ENCODE measurements at regions not wholly inside any gene's neighbourhood (a gene's known extent, or its start where the extent isn't known, plus 50 kb on each side); places are given as distances from the start of the nearest gene placed in this dataset.

GRCh38 chr2:83860320-83860719 is 598.8 kb downstream of the SUCLG1 start:
- Mint-ChIP-seq H3K4me3 (no peak overlapping the region), H3K27ac (ENCODE audit: low read depth) (no peak overlapping the region), H3K36me3 (ENCODE audit: insufficient read depth) (no peaks in the 10 kb centered on the region), H3K9me3 (peaks cover 5% of the 10 kb centered on the region), H3K4me1 (no peaks in the 10 kb centered on the region), H3K27me3 (no peaks in the 10 kb centered on the region)
- DNase-seq (ENCODE audit: low spot score in 2 of 2): no peak
- ATAC-seq (replicated peaks; ENCODE audit: extremely low read depth, poor library complexity, severe bottlenecking): no peak

- Mint-ChIP-seq H3K36me3 (ENCODE audit: insufficient read depth) (no peaks in the 10 kb centered on the region), H3K9me3 (peaks cover 5% of the 10 kb centered on the region), H3K27me3 (no peaks in the 10 kb centered on the region), H3K27ac (ENCODE audit: low read depth) (no peak overlapping the region), H3K4me1 (no peaks in the 10 kb centered on the region), H3K4me3 (no peak overlapping the region)
- ATAC-seq (replicated peaks; ENCODE audit: extremely low read depth, poor library complexity, severe bottlenecking): no peak
- DNase-seq (ENCODE audit: low spot score in 2 of 2): no peak
Measured at GRCh38 chr2:83859553-83859952, 599.5 kb downstream of the SUCLG1 start.

- Mint-ChIP-seq H3K36me3 (ENCODE audit: insufficient read depth) (no peaks in the 10 kb centered on the region), H3K27ac (ENCODE audit: low read depth) (no peak overlapping the region), H3K9me3 (peaks cover 4% of the 10 kb centered on the region), H3K27me3 (no peaks in the 10 kb centered on the region), H3K4me3 (no peak overlapping the region), H3K4me1 (no peaks in the 10 kb centered on the region)
- DNase-seq (ENCODE audit: low spot score in 2 of 2) (no peak), ATAC-seq (replicated peaks; ENCODE audit: extremely low read depth, poor library complexity, severe bottlenecking) (no peak)
Measured at GRCh38 chr2:83851066-83851465, 608.0 kb downstream of the SUCLG1 start.

- peaks cover 4% of the 10 kb centered on the region for H3K9me3 Mint-ChIP-seq
- H3K4me1 Mint-ChIP-seq: no peaks in the 10 kb centered on the region
- no peak overlapping the region for H3K27ac Mint-ChIP-seq (ENCODE audit: low read depth)
- H3K4me3 Mint-ChIP-seq: no peak overlapping the region
- H3K36me3 Mint-ChIP-seq (ENCODE audit: insufficient read depth): no peaks in the 10 kb centered on the region
- no peaks in the 10 kb centered on the region for H3K27me3 Mint-ChIP-seq
- no peak for ATAC-seq (replicated peaks; ENCODE audit: extremely low read depth, poor library complexity, severe bottlenecking)
- no peak for DNase-seq (ENCODE audit: low spot score in 2 of 2)
Measured at GRCh38 chr2:83850071-83850725, 608.9 kb downstream of the SUCLG1 start.

GRCh38 chr2:83844490-83844889 is 614.6 kb downstream of the SUCLG1 start:
- Mint-ChIP-seq H3K36me3 (ENCODE audit: insufficient read depth) (no peaks in the 10 kb centered on the region), H3K4me3 (no peak overlapping the region), H3K9me3 (no peaks in the 10 kb centered on the region), H3K27ac (ENCODE audit: low read depth) (no peak overlapping the region), H3K27me3 (no peaks in the 10 kb centered on the region), H3K4me1 (no peaks in the 10 kb centered on the region)
- ATAC-seq (replicated peaks; ENCODE audit: extremely low read depth, poor library complexity, severe bottlenecking) (no peak), DNase-seq (ENCODE audit: low spot score in 2 of 2) (no peak)

GRCh38 chr2:83842421-83842820 is 616.7 kb downstream of the SUCLG1 start:
- no peak for ATAC-seq (replicated peaks; ENCODE audit: extremely low read depth, poor library complexity, severe bottlenecking)
- Mint-ChIP-seq H3K4me3 (no peak overlapping the region), H3K9me3 (no peaks in the 10 kb centered on the region), H3K4me1 (no peaks in the 10 kb centered on the region), H3K27ac (ENCODE audit: low read depth) (no peak overlapping the region), H3K36me3 (ENCODE audit: insufficient read depth) (no peaks in the 10 kb centered on the region), H3K27me3 (no peaks in the 10 kb centered on the region)
- no peak for DNase-seq (ENCODE audit: low spot score in 2 of 2)

- no peaks in the 10 kb centered on the region for H3K27me3 Mint-ChIP-seq
- no peak overlapping the region for H3K27ac Mint-ChIP-seq (ENCODE audit: low read depth)
- DNase-seq (ENCODE audit: low spot score in 2 of 2) (no peak), ATAC-seq (replicated peaks; ENCODE audit: extremely low read depth, poor library complexity, severe bottlenecking) (no peak)
- no peaks in the 10 kb centered on the region for H3K4me1 Mint-ChIP-seq
- H3K36me3 Mint-ChIP-seq (ENCODE audit: insufficient read depth): no peaks in the 10 kb centered on the region
- no peak overlapping the region for H3K4me3 Mint-ChIP-seq
- no peaks in the 10 kb centered on the region for H3K9me3 Mint-ChIP-seq
Measured at GRCh38 chr2:83837823-83838222, 621.3 kb downstream of the SUCLG1 start.

GRCh38 chr2:83827618-83828017 is 631.5 kb downstream of the SUCLG1 start:
- peaks cover 8% of the 10 kb centered on the region for H3K9me3 Mint-ChIP-seq
- no peaks in the 10 kb centered on the region for H3K27me3 Mint-ChIP-seq
- no peak overlapping the region for H3K27ac Mint-ChIP-seq (ENCODE audit: low read depth)
- H3K36me3 Mint-ChIP-seq (ENCODE audit: insufficient read depth): no peaks in the 10 kb centered on the region
- H3K4me1 Mint-ChIP-seq: no peaks in the 10 kb centered on the region
- no peak overlapping the region for H3K4me3 Mint-ChIP-seq
- ATAC-seq (replicated peaks; ENCODE audit: extremely low read depth, poor library complexity, severe bottlenecking): no peak
- DNase-seq (ENCODE audit: low spot score in 2 of 2): no peak

- no peak overlapping the region for H3K4me3 Mint-ChIP-seq
- no peak overlapping the region for H3K27ac Mint-ChIP-seq (ENCODE audit: low read depth)
- no peaks in the 10 kb centered on the region for H3K36me3 Mint-ChIP-seq (ENCODE audit: insufficient read depth)
- H3K9me3 Mint-ChIP-seq: peaks cover 17% of the 10 kb centered on the region
- H3K27me3 Mint-ChIP-seq: no peaks in the 10 kb centered on the region
- no peaks in the 10 kb centered on the region for H3K4me1 Mint-ChIP-seq
- ATAC-seq (replicated peaks; ENCODE audit: extremely low read depth, poor library complexity, severe bottlenecking): no peak
- DNase-seq (ENCODE audit: low spot score in 2 of 2): no peak
Measured at GRCh38 chr2:83826577-83826976, 632.5 kb downstream of the SUCLG1 start.

GRCh38 chr2:83823229-83823628 is 635.9 kb downstream of the SUCLG1 start:
- H3K4me3 Mint-ChIP-seq: no peak overlapping the region
- peaks cover 17% of the 10 kb centered on the region for H3K9me3 Mint-ChIP-seq
- H3K27ac Mint-ChIP-seq (ENCODE audit: low read depth): no peak overlapping the region
- no peaks in the 10 kb centered on the region for H3K4me1 Mint-ChIP-seq
- H3K36me3 Mint-ChIP-seq (ENCODE audit: insufficient read depth): no peaks in the 10 kb centered on the region
- DNase-seq (ENCODE audit: low spot score in 2 of 2) (no peak), ATAC-seq (replicated peaks; ENCODE audit: extremely low read depth, poor library complexity, severe bottlenecking) (no peak)
- H3K27me3 Mint-ChIP-seq: no peaks in the 10 kb centered on the region

GRCh38 chr2:83817511-83817910 is 641.6 kb downstream of the SUCLG1 start:
- Mint-ChIP-seq H3K4me1 (no peaks in the 10 kb centered on the region), H3K27me3 (no peaks in the 10 kb centered on the region), H3K4me3 (no peak overlapping the region), H3K36me3 (ENCODE audit: insufficient read depth) (no peaks in the 10 kb centered on the region), H3K9me3 (peaks cover 8% of the 10 kb centered on the region), H3K27ac (ENCODE audit: low read depth) (no peak overlapping the region)
- ATAC-seq (replicated peaks; ENCODE audit: extremely low read depth, poor library complexity, severe bottlenecking): no peak
- DNase-seq (ENCODE audit: low spot score in 2 of 2): no peak

- ATAC-seq (replicated peaks; ENCODE audit: extremely low read depth, poor library complexity, severe bottlenecking): no peak
- Mint-ChIP-seq H3K9me3 (no peaks in the 10 kb centered on the region), H3K4me1 (no peaks in the 10 kb centered on the region), H3K4me3 (no peak overlapping the region), H3K27me3 (no peaks in the 10 kb centered on the region), H3K27ac (ENCODE audit: low read depth) (no peak overlapping the region), H3K36me3 (ENCODE audit: insufficient read depth) (no peaks in the 10 kb centered on the region)
- DNase-seq (ENCODE audit: low spot score in 2 of 2): no peak
Measured at GRCh38 chr2:83808878-83809277, 650.2 kb downstream of the SUCLG1 start.

- DNase-seq (ENCODE audit: low spot score in 2 of 2): no peak
- H3K4me1 Mint-ChIP-seq: no peaks in the 10 kb centered on the region
- peaks cover 2% of the 10 kb centered on the region for H3K36me3 Mint-ChIP-seq (ENCODE audit: insufficient read depth)
- H3K27ac Mint-ChIP-seq (ENCODE audit: low read depth): no peak overlapping the region
- H3K9me3 Mint-ChIP-seq: no peaks in the 10 kb centered on the region
- no peak for ATAC-seq (replicated peaks; ENCODE audit: extremely low read depth, poor library complexity, severe bottlenecking)
- H3K27me3 Mint-ChIP-seq: no peaks in the 10 kb centered on the region
- H3K4me3 Mint-ChIP-seq: no peak overlapping the region
Measured at GRCh38 chr2:83802604-83803003, 656.5 kb downstream of the SUCLG1 start.

- no peaks in the 10 kb centered on the region for H3K9me3 Mint-ChIP-seq
- H3K4me3 Mint-ChIP-seq: no peak overlapping the region
- H3K27me3 Mint-ChIP-seq: no peaks in the 10 kb centered on the region
- H3K27ac Mint-ChIP-seq (ENCODE audit: low read depth): no peak overlapping the region
- no peak for ATAC-seq (replicated peaks; ENCODE audit: extremely low read depth, poor library complexity, severe bottlenecking)
- no peaks in the 10 kb centered on the region for H3K4me1 Mint-ChIP-seq
- H3K36me3 Mint-ChIP-seq (ENCODE audit: insufficient read depth): peaks cover 2% of the 10 kb centered on the region
- no peak for DNase-seq (ENCODE audit: low spot score in 2 of 2)
Measured at GRCh38 chr2:83795777-83796176, 663.3 kb downstream of the SUCLG1 start.

Data from central memory CD8-positive, alpha-beta T cell (primary cell).